IMR-90 (cell line): ENCODE measurements at regions not wholly inside any gene's neighbourhood (a gene's known extent, or its start where the extent isn't known, plus 50 kb on each side); places are given as distances from the start of the nearest gene placed in this dataset.

Experiments used
- ATAC-seq: fragments of 200-7000 bp; cut with Tn5 transposase; 2 replicates; pipeline ENCODE4 v1.9.1; 2020; ENCODE audit warnings: low read depth, mild to moderate bottlenecking, moderate library complexity
- BruUV-seq: library from RNA; stranded (reverse); fragments of 400-500 nt; replicated peaks from 2 replicates; lab custom pipeline; 2021; lab: Mats Ljungman, UMichigan
- CTCF ChIA-PET: fragments of 300-600 bp; formaldehyde crosslinking; extraction: SDS; loops from one replicate; lab custom pipeline; 2021; ENCODE audit warnings: antibody characterized with exemption; lab: Yijun Ruan, JAX
- POLR2A ChIA-PET: fragments of 300-600 bp; sonication (Branson Sonifier 250); formaldehyde crosslinking; loops from one replicate; lab custom pipeline; 2022; ENCODE audit warnings: antibody characterized with exemption; ENCODE audit not compliant: unreplicated experiment; lab: Charles Lee
- DNase-seq: peaks from one replicate; pipeline ENCODE4 v3.0.0; 2013
- H2AFZ ChIP-seq: replicated peaks from 2 replicates; pipeline ENCODE3; 2013; ENCODE audit warnings: low read length, mild to moderate bottlenecking; ENCODE audit not compliant: poor library complexity
- H2AK5ac ChIP-seq: 2 replicates; pipeline ENCODE4 v1.6.1; 2013; ENCODE audit warnings: low read depth, low read length, inconsistent platforms
- H2AK9ac ChIP-seq: replicated peaks from 2 replicates; pipeline ENCODE3; 2013; ENCODE audit warnings: mild to moderate bottlenecking, low read depth, low read length, moderate library complexity; ENCODE audit not compliant: poor library complexity
- H2BK120ac ChIP-seq: 2 replicates; pipeline ENCODE4 v1.6.1; 2013; ENCODE audit warnings: low read depth, low read length, inconsistent platforms
- H2BK15ac ChIP-seq: 3 replicates; pipeline ENCODE4 v1.6.1; 2013; ENCODE audit warnings: low read depth, low read length, inconsistent platforms
- H2BK20ac ChIP-seq: 2 replicates; pipeline ENCODE4 v1.6.1; 2013; ENCODE audit warnings: low read depth, mild to moderate bottlenecking, inconsistent platforms, low read length, moderate library complexity
- H2BK5ac ChIP-seq: 2 replicates; pipeline ENCODE4 v1.6.1; 2013; ENCODE audit warnings: mild to moderate bottlenecking, low read depth, low read length, inconsistent platforms; ENCODE audit not compliant: poor library complexity, severe bottlenecking
- H3K14ac ChIP-seq: replicated peaks from 2 replicates; pipeline ENCODE4 v1.6.1; 2013; ENCODE audit warnings: low read depth, low read length, inconsistent platforms
- H3K18ac ChIP-seq: 2 replicates; pipeline ENCODE4 v1.6.1; 2013; ENCODE audit warnings: low read depth, low read length, control low read depth
- H3K23ac ChIP-seq: 2 replicates; pipeline ENCODE4 v1.6.1; 2013; ENCODE audit warnings: low read depth, low read length, inconsistent platforms
- H3K27ac ChIP-seq: 2 replicates; pipeline ENCODE4 v1.5.1; 2013; ENCODE audit warnings: mild to moderate bottlenecking, control low read depth, low read length; ENCODE audit not compliant: insufficient read depth
- H3K27me3 ChIP-seq: 2 replicates; pipeline ENCODE4 v1.6.1; 2013; ENCODE audit warnings: low read length; ENCODE audit not compliant: control insufficient read depth, insufficient read depth
- H3K36me3 ChIP-seq: 2 replicates; pipeline ENCODE4 v1.6.1; 2013; ENCODE audit warnings: low read length, mixed read lengths; ENCODE audit not compliant: control insufficient read depth, insufficient read depth
- H3K4ac ChIP-seq: 2 replicates; pipeline ENCODE4 v1.6.1; 2013; ENCODE audit warnings: low read depth, low read length, inconsistent platforms
- H3K4me1 ChIP-seq: 2 replicates; pipeline ENCODE4 v1.6.1; 2013; ENCODE audit warnings: low read length, mixed read lengths; ENCODE audit not compliant: control insufficient read depth, insufficient read depth
- H3K4me2 ChIP-seq: 2 replicates; pipeline ENCODE4 v1.6.1; 2013; ENCODE audit warnings: low read depth, mild to moderate bottlenecking, control low read depth, low read length, moderate library complexity
- H3K4me3 ChIP-seq: 2 replicates; pipeline ENCODE4 v1.5.1; 2013; ENCODE audit warnings: low read depth, mild to moderate bottlenecking, control low read depth, low read length, moderate library complexity; ENCODE audit not compliant: insufficient read depth
- H3K56ac ChIP-seq: 2 replicates; pipeline ENCODE4 v1.6.1; 2013; ENCODE audit warnings: low read length, inconsistent platforms; ENCODE audit not compliant: insufficient read depth; ENCODE audit errors: extremely low read depth
- H3K79me1 ChIP-seq, 2 experiments: 2 replicates each; pipeline ENCODE4 v1.6.1; 2013; ENCODE audit warnings: low read length in 2 of 2, inconsistent platforms in 1 of 2, low read depth in 1 of 2
- H3K9ac ChIP-seq: 2 replicates; pipeline ENCODE4 v1.6.1; 2013; ENCODE audit warnings: low read depth, low read length, control low read depth
- H3K9me1 ChIP-seq: 2 replicates; pipeline ENCODE4 v1.6.1; 2013; ENCODE audit warnings: low read length, inconsistent platforms; ENCODE audit not compliant: insufficient read depth
- H3K9me3 ChIP-seq: 2 replicates; pipeline ENCODE4 v1.6.1; 2013; ENCODE audit warnings: low read length; ENCODE audit not compliant: control insufficient read depth, insufficient read depth
- H4K20me1 ChIP-seq: 2 replicates; pipeline ENCODE4 v1.6.1; 2013; ENCODE audit warnings: low read length, inconsistent platforms; ENCODE audit not compliant: insufficient read depth
- H4K5ac ChIP-seq: 2 replicates; pipeline ENCODE4 v1.6.1; 2013; ENCODE audit warnings: mild to moderate bottlenecking, low read depth, low read length, control low read depth
- H4K8ac ChIP-seq, 2 experiments: 2 replicates each; pipeline ENCODE4 v1.6.1; 2013; ENCODE audit warnings: low read depth in 2 of 2, low read length in 2 of 2, control low read depth in 1 of 2, inconsistent platforms in 1 of 2
- H4K91ac ChIP-seq: 2 replicates; pipeline ENCODE4 v1.6.1; 2013; ENCODE audit warnings: low read depth, low read length, inconsistent platforms; ENCODE audit not compliant: insufficient read depth
- NFE2L2 ChIP-seq: fragments of 150-350 bp; IDR thresholded peaks from 2 replicates; pipeline ENCODE4 v1.6.1; 2016; ENCODE audit warnings: low read depth, mild to moderate bottlenecking, low read length
- RAD21 ChIP-seq: IDR thresholded peaks from 2 replicates; pipeline ENCODE4 v1.6.1; 2012; ENCODE audit warnings: low read length, improper control_type of control experiment
- WGBS, 2 experiments: methylation state at CpG; one replicate each; pipeline versions ENCODE4 v1.1.5 to v1.1.7; 2013; ENCODE audit warnings: missing lambda C conversion rate in 2 of 2; ENCODE audit not compliant: insufficient read length in 1 of 2; ENCODE audit errors: extremely low coverage in 2 of 2; 5-methylcytosine and 5-hydroxymethylcytosine counted together
- dilution Hi-C: fragments of 300-500 bp; cut with HindIII; formaldehyde crosslinking; loops from one replicate; pipeline ENCODE4 v1.14.3; 2018; ENCODE audit warnings: low sequenced_read_pairs; ENCODE audit not compliant: unreplicated experiment
- in situ Hi-C: fragments of 300-500 bp; cut with MboI; formaldehyde crosslinking; loops from 3 replicates; pipeline ENCODE4 v1.14.3; 2019; ENCODE audit warnings: low sequenced_read_pairs, inconsistent platforms, mixed read lengths
- intact Hi-C: fragments of 100-400 bp; cut with micrococcal nuclease; formaldehyde crosslinking; loops from 2 replicates; pipeline ENCODE4 v1.10.0; 2022
- TF ChIP-seq, protein P1 (sequence below): fragments of 150-350 bp; IDR thresholded peaks from 2 replicates; pipeline ENCODE4 v1.6.1; 2017; ENCODE audit warnings: mild to moderate bottlenecking, antibody characterized with exemption, low read length, low read depth

DNA sequence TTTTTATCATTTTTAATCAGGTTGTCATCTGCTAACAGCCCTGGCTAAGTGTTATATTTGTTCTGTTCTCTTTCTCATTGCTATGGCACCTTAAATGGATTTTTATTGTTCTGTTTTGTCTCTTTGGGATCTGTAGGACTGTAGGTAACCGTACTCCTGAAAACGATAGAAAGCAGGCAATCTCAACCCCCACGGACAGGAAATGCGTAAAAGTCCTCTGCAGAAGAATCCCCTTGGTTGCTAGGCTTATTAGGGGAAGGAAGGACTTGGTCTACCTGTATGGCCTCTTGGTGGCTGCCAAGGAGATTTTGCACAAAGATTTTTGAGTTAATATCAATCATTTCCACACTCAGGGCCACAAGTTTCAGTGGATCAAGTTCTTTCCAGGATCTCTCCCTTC, 571.9 kb upstream of the ZNF385D start:
- Histone ChIP-seq H2BK120ac (no peak overlapping the region), H3K4ac (no peak overlapping the region), H4K20me1 (no peaks in the 10 kb centered on the region), H3K23ac (no peak overlapping the region), H3K9ac (no peak overlapping the region), H2AK5ac (no peak overlapping the region), H2BK20ac (no peak overlapping the region), H2AK9ac (no peak overlapping the region), H3K36me3 (no peaks in the 10 kb centered on the region), H3K56ac (no peak overlapping the region), H2BK5ac (no peak overlapping the region), H3K4me2 (no peak overlapping the region), H3K14ac (no peak overlapping the region), H3K9me3 (no peaks in the 10 kb centered on the region), H3K9me1 (no peaks in the 10 kb centered on the region), H2BK15ac (no peak overlapping the region), H2AFZ (no peak overlapping the region), H4K91ac (no peak overlapping the region), H3K27ac (no peak overlapping the region), H3K79me1 (no peaks in the 10 kb centered on the region), H3K4me3 (no peak overlapping the region), H3K4me1 (no peaks in the 10 kb centered on the region), H4K5ac (no peak overlapping the region), H3K18ac (no peak overlapping the region), H3K27me3 (no peaks in the 10 kb centered on the region), H4K8ac (no peak overlapping the region)
- DNase-seq: no peak
- intact Hi-C loops (no loop called here), dilution Hi-C loops (no loop called here), in situ Hi-C loops (no loop called here)
- ChIA-PET CTCF (no interaction called here), POLR2A (no interaction called here)
- TF ChIP-seq RAD21: no peak
- TF ChIP-seq, protein P1, sequence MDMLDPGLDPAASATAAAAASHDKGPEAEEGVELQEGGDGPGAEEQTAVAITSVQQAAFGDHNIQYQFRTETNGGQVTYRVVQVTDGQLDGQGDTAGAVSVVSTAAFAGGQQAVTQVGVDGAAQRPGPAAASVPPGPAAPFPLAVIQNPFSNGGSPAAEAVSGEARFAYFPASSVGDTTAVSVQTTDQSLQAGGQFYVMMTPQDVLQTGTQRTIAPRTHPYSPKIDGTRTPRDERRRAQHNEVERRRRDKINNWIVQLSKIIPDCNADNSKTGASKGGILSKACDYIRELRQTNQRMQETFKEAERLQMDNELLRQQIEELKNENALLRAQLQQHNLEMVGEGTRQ: no peak
- TF ChIP-seq NFE2L2: no peak
- no peak for ATAC-seq
- no CpG with 5 or more reads among the region's 4 CpGs for WGBS, 2 experiments
- no TSS peak for BruUV-seq
